Anterior cingulate cortex (tissue), 58 donors: ENCODE measurements at regions not wholly inside any gene's neighbourhood (a gene's known extent, or its start where the extent isn't known, plus 50 kb on each side); places are given as distances from the start of the nearest gene placed in this dataset.

Experiments
- DNase-seq, 58 donors: peaks; one replicate each; lab custom pipeline; 2025; lab: John Stamatoyannopoulos, UW

- no peak for DNase-seq
Observed at GRCh38 chr22:48808038-48808960, 1019.4 kb downstream of the BRD1 start.

GRCh38 chr22:48807155-48807554 lies 1020.5 kb downstream of the BRD1 start:
- DNase-seq, result peak in 45 of 58 donors; percentile 11 to 89 (median 63)

GRCh38 chr22:48806227-48806781 lies 1021.4 kb downstream of the BRD1 start:
- DNase-seq, result peak in 4 of 58 donors; percentile 7 to 41 (median 14)

- DNase-seq, result no peak
Observed at GRCh38 chr22:48805516-48805915, 1022.2 kb downstream of the BRD1 start.

- peak in 11 of 58 donors; percentile 6 to 53 (median 26) for DNase-seq
Observed at GRCh38 chr22:48804811-48805301, 1022.8 kb downstream of the BRD1 start.

GRCh38 chr22:48803948-48804810 lies 1023.5 kb downstream of the BRD1 start:
- no peak for DNase-seq

- DNase-seq, result no peak
Observed at GRCh38 chr22:48803171-48803947, 1024.3 kb downstream of the BRD1 start.

- DNase-seq, result no peak
Observed at GRCh38 chr22:48802576-48802975, 1025.1 kb downstream of the BRD1 start.

- DNase-seq, result no peak
Observed at GRCh38 chr22:48800886-48801607, 1026.6 kb downstream of the BRD1 start.

GRCh38 chr22:48800036-48800885 lies 1027.4 kb downstream of the BRD1 start:
- no peak for DNase-seq

- DNase-seq, result no peak
Observed at GRCh38 chr22:48799227-48799970, 1028.3 kb downstream of the BRD1 start.

- no peak for DNase-seq
Observed at GRCh38 chr22:48798281-48799226, 1029.1 kb downstream of the BRD1 start.

- DNase-seq, result no peak
Observed at GRCh38 chr22:48797731-48798130, 1029.9 kb downstream of the BRD1 start.

- no peak for DNase-seq
Observed at GRCh38 chr22:48796310-48797015, 1031.2 kb downstream of the BRD1 start.

GRCh38 chr22:48795664-48796063 lies 1032.0 kb downstream of the BRD1 start:
- no peak for DNase-seq

GRCh38 chr22:48794906-48795305 lies 1032.8 kb downstream of the BRD1 start:
- DNase-seq, result no peak
